ENCODE measurements at regions not wholly inside any gene's neighbourhood (a gene's known extent, or its start where the extent isn't known, plus 50 kb on each side); places are given as distances from the start of the nearest gene placed in this dataset.

DNA sequence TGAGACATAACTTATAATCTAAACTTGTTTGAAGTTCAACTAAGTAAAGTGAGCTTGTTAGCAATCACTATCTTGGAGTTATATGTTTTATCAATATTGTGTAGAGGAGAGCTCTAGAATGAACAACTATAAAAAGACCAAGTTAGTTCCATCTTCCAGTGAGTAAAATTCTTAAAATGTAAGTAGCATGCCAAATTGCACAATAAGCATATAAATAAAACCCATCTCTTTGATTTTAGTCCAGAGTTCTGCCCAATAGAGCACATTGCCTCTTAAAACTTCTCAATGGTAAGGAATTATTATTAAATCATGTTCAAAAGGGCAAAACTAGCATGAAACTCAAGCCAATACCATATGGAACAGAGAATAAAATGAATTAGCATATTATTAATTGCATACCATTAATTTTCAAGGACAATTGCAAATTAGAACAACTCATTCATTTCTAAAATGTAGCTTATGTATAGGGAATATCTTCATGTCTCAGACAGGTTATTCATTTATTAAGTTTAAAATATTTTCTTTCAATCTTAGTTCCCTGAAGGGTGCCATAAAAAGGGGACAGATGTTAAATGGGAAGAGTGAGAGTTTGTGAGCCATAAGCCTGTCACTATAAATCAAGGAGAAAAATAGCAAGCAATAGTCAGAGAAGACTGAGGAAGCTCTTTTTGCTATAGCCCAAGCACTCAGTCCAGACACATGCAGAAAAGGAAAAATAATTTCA is 507.6 kb downstream of the CENPC start:
- no peak for DNase-seq (ENCODE audit: low spot score)

DNA sequence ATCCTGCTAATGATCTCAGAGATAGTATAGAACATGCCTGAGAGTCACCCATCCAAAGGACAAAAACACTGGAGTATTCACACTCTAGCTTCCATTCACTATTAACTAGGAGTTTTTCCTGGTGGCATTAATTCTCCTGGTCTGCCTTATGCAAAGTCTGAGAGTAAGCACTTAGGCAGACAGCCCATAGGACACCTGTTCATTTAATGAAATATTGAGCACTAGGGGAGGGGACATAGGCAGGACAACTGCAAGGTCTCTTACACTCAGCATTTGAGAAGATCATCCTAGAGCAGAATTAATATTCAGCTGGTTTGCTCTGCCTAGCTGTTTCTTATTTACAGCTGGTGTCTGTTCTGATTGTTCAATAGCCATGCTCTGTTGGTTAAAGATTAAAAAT is 508.5 kb downstream of the CENPC start:
- no peak for DNase-seq (ENCODE audit: low spot score)

DNA sequence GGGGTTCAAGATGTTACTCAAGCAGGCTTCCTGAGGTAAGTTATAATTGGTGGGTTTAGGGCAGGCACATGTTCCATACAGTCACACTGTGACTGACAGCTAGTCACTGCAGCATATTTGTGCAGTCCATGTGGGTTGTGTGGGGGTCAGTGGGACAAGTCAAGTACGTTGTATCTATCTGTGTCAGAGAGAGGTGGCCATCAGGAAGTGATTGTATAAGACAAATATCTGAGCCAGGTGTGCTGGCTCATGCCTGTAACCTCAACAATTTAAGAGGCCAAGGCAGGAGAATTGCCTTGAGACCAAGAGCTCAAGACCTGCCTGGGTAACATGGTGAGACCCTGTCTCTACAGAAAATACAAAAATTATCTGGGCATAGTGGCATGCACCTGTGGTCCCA is 509.3 kb downstream of the CENPC start:
- no peak for DNase-seq (ENCODE audit: low spot score)

DNA sequence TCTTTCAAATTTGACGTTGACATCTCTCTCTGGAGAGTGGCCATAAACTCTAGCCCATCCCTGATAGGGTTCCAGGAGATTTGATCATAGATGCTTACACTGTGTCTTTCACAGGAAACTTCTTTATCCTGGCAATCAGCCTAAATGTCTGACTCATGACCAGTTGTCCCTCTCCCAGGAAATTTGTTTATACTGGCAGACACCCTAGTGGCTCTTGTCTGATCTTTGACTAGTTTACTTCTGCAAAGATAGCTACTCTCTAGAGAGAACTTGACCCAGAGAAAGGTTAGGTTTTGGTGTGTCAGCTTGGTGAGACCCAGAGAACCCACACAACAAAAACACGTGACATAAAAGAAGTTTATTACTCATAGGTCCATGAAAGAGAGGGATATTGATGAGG is 509.8 kb downstream of the CENPC start:
- no peak for DNase-seq (ENCODE audit: low spot score)

DNA sequence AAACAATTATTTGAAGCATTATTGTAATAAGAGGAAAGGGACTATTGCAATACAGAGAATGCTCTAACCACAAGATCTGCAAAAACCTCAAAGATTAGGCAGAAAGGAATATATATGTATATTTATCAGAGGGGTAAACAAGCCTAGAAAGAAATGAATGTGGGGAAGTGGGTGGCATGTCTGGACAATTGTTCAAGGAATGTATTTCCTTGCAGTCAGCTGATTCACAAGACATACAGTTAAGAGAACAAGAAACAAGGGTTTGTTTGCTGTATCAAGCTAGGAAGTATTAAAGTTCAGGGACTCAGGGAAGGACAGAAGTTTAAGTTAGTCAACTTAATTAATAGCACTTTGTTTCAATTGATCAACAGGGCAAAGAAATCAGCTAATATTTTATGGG is 514.7 kb downstream of the CENPC start:
- DNase-seq (ENCODE audit: low spot score) = no peak

DNA sequence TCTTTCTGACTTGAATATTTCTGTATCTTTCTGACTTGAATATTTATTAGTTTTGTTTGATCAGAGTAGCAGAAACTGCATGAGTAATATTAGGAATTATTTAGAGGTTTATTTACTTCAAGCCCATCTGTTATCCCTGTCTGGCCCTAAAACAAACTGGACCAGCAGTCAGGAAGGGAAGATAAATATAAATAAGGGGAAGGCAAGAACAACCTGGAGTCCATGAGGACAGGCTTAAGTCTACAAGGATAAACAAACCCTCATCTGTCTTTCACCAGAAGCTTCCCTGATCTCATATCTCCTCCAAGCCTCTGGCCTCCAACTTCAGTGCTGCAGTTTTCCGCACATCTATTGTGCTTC is 524.9 kb downstream of the CENPC start:
- DNase-seq (ENCODE audit: low spot score) = no peak

DNA sequence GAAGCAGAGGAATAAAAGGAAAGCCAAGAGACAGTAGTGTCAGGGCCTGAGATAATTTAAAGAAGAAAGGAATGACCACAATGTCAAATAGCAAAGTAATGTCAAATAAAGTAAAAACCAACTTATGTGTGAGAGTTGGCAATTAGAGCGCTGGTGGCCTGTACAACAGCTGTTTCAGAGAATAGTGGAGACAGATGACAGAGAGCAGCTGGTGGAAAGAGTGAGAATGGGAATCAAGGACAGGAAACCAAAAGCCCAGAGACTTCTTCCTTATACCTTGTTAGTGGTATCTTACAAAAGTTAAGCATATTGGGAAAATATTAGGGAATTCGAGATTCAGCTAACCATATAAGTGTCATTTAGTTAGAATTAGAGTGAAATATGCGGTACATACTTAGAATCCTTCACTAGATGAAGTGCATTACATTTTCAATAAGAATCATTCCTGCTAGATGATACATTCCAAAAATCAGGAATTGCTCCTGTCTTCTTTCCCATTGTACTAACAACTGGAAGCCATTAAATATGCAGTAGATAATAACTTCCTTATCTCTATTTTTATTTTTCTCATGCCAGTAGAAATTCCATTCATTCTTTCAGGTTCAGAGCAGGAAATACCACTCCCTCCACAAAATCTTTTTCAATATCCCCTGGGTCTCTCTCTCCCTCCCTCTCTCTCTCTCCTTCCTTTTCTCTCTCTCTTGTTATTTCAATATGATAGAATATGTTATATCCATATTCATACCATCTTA is 525.4 kb downstream of the CENPC start:
- DNase-seq (ENCODE audit: low spot score) = no peak

DNA sequence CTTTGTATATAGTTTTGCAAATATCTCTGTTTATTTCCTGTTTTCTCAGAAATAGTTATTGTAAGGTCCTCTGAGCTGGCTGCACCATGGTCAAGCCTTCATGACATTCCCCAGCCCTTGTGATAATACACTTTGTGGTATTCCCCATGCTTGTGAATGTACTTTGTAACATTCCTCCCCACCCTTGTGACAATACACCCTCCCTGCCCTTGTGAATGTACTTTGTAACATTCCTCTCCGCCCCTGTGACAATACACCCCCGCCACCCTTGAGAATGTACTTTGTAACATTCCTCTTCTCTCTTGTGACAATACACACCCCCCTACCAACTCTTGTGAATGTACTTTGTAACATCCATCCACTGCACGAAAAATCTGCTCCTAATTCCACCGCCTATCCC is 530.7 kb downstream of the CENPC start:
- DNase-seq (ENCODE audit: low spot score) = no peak

DNA sequence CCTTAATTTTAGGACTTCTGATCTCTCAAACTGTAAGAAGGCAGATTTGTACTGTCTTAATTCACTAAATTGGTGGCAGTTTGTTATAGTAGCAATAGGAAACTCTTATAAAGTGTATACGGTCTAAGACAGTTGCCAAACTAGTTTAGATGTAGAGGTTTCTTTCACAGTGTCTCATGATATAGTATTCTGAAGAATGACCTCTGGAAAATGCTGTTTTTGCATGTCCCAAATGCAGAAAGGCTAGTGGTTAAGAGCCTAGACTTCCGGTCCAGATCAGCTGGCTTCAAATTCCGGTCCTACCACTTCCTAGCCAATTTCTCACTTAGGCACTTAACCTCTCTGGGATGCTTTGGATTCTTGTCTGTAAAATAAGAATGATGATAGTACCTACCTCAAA is 538.5 kb downstream of the CENPC start:
- DNase-seq (ENCODE audit: low spot score) = no peak

DNA sequence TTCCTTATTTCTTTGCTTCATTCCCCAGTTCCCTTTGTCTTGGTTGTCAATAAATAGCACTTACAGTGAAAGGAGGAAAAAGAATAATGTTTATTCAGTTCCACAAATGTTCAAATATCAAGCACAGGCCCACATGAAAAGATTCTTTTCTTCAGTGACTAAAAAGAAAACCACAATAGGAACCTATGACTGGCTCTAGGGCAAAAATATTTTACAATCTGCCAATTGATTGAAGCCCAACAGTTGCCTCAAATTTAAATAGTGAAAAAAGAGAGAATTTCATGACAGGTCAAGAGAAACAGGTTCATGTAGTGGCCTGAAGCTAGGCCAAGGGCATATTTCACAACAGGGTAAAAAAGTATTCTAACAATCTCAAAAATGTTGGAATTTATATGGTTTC is 553.8 kb downstream of the CENPC start:
- DNase-seq (ENCODE audit: low spot score) = no peak

DNA sequence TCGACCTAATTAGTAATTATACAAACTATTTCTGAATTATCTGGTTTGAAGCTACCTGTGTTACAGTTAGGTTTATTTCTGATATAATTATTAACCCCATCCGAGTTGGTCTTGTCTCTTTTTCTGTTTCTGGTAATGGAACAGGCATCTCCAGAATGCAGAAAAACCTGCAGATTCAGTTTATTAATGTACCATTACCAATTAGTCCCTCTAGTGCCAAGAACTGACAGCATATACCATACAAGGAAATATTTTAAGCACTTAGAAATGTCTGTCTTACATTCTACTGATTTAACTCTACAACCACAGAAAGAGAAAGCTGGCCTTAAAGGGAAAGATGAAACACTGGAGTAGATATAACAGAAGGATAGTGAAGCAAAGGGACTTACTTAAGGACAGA is 570.6 kb downstream of the CENPC start:
- no peak for DNase-seq (ENCODE audit: low spot score)

DNA sequence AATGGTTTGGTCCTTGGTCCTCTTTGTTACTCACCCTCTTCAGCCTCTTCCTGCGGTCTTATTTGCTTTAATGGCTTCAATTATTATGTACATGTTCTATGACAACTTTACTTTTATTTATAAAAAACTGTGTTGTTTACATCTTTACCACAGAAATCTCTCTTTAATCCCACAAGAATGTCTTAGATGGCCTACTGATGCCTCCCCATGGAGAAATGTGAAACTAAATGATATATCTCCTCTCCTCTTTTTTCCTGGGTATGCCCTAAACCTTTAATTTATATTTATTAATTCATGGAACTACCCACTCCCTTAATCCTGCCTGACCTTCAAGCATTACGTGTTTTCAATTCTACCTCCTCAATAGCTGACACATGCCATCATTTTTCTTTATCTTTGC is 573.2 kb downstream of the CENPC start:
- no peak for DNase-seq (ENCODE audit: low spot score)

DNA sequence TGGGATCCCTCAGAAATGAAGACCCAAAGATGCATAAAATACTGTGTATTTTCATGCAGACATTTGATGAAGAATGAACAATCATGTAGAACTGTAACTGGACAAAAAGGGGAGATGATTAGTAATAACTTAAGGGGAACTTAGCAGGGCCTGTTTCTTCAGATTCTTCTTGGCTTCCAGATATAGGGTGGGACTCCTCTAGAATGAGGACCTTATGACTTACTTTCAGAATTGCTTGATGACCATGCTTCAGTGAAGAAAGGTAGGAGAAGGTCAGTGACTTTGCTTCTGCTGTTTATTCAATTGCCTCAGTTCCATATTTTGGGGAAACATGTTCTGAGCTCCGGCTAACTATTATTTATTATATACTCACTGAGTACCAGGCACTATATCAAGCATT is 580.8 kb downstream of the CENPC start:
- no peak for DNase-seq (ENCODE audit: low spot score)

DNA sequence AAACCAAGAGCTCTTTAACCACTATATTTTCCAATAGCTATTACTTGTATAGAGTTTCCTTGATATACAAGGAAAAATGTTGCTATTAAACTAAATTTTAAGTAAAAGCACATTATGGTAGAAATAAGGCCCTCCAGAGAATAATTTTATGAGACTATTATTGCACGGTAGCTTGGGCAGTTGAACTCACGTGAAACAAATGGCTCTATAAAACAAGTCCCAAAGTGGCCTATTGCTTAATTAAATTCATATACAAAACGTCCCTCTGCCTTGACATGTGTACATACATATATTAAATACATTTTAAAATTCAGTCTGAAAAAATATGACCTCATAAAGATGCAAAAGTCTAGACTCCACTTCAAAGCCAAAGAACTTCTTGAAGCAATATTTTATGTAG is 582.2 kb downstream of the CENPC start:
- DNase-seq (ENCODE audit: low spot score) = no peak

DNA sequence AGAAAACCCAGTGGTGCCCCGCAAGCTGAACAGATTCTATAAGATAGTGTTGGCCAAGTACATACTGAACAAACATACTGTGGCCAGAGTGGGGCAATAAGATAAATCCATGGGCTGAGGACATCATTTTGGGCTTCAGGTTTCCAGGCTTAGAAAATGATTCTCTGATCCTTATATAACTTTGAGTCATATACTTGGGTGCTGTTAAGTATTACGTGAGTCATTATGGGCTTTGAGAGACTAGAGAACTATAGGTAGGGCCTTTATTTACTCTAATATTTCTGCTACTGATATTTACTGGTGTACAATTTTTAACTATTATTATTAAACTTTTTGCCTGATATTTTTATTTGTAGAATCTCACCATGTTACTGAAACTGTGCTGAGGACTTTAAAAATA is 586.1 kb downstream of the CENPC start:
- DNase-seq (ENCODE audit: low spot score) = no peak

DNA sequence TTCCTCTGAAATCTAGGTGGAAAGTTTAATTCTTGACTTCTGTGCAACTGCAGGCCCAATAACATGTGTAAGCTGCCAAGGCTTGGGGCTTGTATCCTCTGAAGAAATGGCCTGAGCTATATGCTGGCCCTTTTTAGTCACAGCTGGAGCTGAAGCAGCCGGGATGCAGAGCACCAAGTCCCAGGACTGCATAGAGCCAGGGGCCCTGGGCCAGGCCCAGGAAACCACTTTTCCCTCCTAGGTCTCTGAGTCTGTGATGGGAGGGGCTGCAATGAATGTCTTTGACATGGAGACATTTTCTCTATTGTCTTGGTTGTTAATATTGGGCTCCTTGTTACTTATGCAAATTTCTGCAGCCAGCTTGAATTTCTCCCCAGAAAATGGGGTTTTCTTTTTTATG is 588.5 kb downstream of the CENPC start:
- no peak for DNase-seq (ENCODE audit: low spot score)

DNA sequence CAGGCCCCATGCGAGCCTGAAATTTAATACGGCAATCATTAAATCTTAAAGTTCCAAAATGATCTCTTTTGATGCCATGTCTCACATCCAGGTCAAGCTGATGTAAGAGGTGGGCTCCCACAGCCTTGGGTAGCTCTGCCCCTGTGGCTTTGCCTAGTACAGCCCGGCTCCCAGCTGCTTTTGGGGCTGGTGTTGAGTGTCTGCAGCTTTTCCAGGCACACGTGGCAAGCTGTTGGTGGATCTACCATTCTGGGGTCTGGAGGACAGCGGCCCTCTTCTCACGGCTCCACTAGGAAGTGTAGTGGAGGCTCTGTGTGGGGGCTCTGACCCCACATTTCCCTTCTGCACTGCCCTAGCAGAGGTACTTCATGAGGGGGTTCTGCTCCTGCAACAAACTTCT is 588.9 kb downstream of the CENPC start:
- no peak for DNase-seq (ENCODE audit: low spot score)

DNA sequence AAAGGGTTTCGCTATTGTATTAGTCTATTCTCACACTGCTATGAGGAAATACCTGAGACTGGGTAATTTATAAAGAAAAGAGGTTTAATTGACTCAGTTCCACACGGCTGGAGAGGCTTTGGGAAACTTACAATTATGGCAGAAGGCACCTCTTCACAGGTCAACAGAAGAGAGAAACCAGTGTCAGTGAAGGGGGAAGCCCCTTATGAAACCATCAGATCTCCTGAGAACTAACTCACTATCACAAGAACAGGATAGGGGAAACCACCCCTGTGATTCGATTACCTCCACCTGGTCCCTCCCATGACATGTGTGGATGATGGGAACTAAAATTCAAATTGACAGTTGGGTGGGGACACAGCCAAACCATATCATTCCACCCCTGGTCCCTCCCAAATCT is 589.5 kb downstream of the CENPC start:
- no peak for DNase-seq (ENCODE audit: low spot score)

DNA sequence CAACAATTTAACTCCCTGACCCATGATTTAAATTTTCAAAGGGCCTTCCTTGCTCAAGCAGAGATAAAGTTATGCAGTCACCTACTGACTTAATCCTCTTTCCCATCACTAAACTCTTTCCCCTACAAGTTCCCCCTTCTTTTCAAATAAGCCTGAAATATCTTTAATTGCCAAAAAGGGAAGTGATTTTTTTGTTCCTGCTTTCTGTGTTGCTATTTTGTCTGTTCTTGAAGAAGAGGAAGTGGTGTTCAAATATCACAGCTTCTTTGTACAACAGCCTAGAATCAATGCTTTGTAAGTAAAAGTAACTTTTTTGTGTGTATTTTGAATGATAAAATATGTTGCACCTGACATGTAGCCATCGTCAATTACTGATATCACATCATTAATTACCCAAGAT is 595.9 kb downstream of the CENPC start:
- DNase-seq (ENCODE audit: low spot score) = no peak

DNA sequence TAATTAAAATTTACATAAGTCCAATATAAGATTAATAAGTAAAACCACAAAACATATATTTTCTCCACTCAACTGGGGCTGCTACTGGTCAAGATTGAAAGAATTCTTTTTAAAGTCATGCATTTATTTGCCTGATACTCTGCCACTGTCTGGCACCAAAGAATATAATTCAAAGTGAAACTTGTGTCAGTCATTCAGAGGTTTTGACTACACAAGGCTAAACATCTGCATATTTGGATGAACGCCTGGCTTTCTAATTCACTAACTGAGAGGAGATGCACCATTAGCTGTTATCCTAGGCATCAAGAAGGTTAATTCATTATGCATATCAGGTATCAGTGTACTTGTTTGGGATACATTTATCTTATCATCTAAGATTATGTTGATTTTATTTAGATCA is 598.5 kb downstream of the CENPC start:
- DNase-seq (ENCODE audit: low spot score) = no peak

DNA sequence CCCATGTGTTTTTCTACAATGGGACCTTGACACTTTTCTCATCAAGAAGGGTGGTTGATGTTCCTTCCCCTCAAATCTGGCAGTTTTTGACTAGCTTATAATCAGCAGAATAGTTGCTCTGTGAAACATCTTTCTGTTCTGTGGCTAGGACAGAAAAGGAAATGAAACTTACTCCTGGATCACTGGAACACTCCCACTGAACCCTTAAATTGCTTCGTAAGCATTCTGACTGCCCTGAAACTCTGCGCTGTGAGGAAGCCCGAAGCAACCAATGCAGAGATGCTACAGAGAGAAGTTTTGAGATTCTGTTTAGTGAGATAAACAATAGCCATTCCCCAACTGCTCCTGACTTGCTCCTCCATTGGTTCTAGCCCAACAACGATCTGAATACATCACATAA is 602.2 kb downstream of the CENPC start:
- no peak for DNase-seq (ENCODE audit: low spot score)

DNA sequence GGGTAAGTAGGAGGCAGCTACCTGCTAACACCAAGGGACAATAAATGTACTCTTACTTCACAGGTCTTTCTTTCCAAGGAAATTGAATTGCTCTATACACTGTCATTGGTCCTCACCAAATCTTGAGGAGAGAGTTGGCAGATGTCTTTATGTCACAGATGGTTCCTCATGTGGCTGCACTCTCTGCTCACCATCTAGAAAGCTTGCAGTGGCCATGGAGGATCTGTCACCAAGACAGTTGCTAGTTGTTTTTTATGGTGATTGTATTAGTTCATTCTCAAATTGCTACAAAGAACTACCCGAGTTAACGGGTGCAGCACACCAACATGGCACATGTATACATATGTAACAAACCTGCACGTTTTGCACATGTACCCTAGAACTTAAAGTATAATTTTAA is 613.3 kb downstream of the CENPC start:
- peak; percentile 71 for DNase-seq (ENCODE audit: low spot score)

DNA sequence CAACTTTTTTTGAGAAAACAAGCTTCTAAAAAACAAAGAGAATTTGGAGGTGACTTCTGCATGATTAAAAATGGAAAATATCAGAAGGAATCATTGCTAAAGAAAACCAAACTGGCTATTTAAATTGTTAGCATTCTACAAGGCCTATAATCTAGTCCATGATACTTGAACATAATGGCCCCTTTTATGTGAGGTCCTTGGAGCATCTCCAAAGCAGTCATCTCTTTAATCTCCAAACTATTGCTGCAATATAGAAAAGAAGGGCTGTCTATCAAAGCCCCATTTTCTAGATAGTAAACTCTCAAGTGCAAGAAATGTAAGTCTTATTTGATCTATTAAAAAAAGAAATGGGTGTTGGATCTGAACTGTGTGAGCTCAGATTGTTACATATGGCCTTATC is 615.1 kb downstream of the CENPC start:
- no peak for DNase-seq (ENCODE audit: low spot score)

DNA sequence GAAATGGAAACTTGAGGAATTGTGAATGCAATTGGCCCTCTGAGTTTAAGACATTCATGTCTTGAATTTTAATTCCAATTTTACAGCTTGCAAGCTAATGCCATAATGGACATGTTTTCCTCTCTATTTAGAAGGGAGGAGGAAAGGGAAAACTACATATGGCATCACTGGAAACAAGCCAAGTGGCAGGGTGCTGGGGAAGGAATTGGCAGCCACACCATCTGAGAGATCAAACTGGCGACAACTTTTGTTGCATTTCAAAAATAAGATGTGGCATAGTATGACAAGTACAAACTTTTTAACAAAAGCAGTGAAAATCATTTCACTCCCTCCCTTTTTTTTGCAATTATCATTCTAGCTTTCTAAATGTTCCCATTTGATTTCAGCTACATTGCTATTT is 615.6 kb downstream of the CENPC start:
- DNase-seq (ENCODE audit: low spot score) = peak; percentile 91

Measured in cerebellar cortex (tissue), 1 donor.